IMR-90 (cell line): ENCODE measurements at regions not wholly inside any gene's neighbourhood (a gene's known extent, or its start where the extent isn't known, plus 50 kb on each side); places are given as distances from the start of the nearest gene placed in this dataset.

Experiments
- MAZ ChIP-seq: IDR thresholded peaks from 2 replicates; pipeline ENCODE4 v1.6.1; 2012; ENCODE audit warnings: low read depth, mild to moderate bottlenecking, low read length, improper control_type of control experiment, moderate library complexity, borderline replicate concordance
- POLR2A ChIP-seq: IDR thresholded peaks from 2 replicates; pipeline ENCODE4 v1.6.1; 2012; ENCODE audit warnings: mild to moderate bottlenecking, low read depth, low read length
- RAD21 ChIP-seq: IDR thresholded peaks from 2 replicates; pipeline ENCODE4 v1.6.1; 2012; ENCODE audit warnings: low read length, improper control_type of control experiment
- TF ChIP-seq, protein P1 (sequence below): conservative IDR thresholded peaks from 2 replicates; pipeline ENCODE4 v1.5.1; 2012; ENCODE audit warnings: mild to moderate bottlenecking, low read depth, low read length, improper control_type of control experiment
- TF ChIP-seq, protein P2 (sequence below): fragments of 150-350 bp; IDR thresholded peaks from 2 replicates; pipeline ENCODE4 v1.6.1; 2016; ENCODE audit warnings: low read depth, mild to moderate bottlenecking, low read length, moderate library complexity, borderline replicate concordance

DNA sequence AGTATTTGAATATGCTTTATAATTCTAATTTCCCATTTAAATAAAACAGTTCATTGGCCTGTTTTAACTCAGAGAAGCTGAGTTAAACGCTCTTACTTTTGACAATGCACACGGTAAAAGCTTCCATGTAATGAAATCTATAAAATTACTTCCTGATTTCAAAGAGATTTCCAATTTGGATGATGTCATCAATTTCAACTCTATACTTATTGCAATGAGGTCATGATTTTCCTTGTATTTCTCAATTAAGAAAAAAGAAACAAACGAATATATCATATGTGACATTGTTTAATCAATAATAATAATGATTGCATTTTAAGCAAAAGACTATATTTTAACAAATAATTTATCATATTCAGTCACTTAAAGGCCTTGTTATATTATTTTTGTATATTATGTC is 926.1 kb upstream of the MANEA start:
- TF ChIP-seq RAD21 (no peak), MAZ (no peak), POLR2A (no peak)
- TF ChIP-seq, protein P1, sequence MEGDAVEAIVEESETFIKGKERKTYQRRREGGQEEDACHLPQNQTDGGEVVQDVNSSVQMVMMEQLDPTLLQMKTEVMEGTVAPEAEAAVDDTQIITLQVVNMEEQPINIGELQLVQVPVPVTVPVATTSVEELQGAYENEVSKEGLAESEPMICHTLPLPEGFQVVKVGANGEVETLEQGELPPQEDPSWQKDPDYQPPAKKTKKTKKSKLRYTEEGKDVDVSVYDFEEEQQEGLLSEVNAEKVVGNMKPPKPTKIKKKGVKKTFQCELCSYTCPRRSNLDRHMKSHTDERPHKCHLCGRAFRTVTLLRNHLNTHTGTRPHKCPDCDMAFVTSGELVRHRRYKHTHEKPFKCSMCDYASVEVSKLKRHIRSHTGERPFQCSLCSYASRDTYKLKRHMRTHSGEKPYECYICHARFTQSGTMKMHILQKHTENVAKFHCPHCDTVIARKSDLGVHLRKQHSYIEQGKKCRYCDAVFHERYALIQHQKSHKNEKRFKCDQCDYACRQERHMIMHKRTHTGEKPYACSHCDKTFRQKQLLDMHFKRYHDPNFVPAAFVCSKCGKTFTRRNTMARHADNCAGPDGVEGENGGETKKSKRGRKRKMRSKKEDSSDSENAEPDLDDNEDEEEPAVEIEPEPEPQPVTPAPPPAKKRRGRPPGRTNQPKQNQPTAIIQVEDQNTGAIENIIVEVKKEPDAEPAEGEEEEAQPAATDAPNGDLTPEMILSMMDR: no peak
- TF ChIP-seq, protein P2, sequence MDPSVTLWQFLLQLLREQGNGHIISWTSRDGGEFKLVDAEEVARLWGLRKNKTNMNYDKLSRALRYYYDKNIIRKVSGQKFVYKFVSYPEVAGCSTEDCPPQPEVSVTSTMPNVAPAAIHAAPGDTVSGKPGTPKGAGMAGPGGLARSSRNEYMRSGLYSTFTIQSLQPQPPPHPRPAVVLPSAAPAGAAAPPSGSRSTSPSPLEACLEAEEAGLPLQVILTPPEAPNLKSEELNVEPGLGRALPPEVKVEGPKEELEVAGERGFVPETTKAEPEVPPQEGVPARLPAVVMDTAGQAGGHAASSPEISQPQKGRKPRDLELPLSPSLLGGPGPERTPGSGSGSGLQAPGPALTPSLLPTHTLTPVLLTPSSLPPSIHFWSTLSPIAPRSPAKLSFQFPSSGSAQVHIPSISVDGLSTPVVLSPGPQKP: no peak
